ENCODE measurements at regions not wholly inside any gene's neighbourhood (a gene's known extent, or its start where the extent isn't known, plus 50 kb on each side); places are given as distances from the start of the nearest gene placed in this dataset.

- Histone ChIP-seq H3K9me2 (replicated peaks; ENCODE audit: low read length) (no peaks in the 10 kb centered on the region), H3K27me3 (ENCODE audit: low read length) (no peaks in the 10 kb centered on the region), H3K4me3 (ENCODE audit: low read length) (no peak overlapping the region), H3F3A (ENCODE audit: low read length, unreplicated experiment) (no peaks in the 10 kb centered on the region), H3K4me1 (ENCODE audit: insufficient read depth, low read length) (no peaks in the 10 kb centered on the region), H3K9me3 (ENCODE audit: low read length) (peaks cover 27% of the 10 kb centered on the region), H3K4me2 (ENCODE audit: low read length) (no peak overlapping the region), H2AFZ (ENCODE audit: low read length) (no peak overlapping the region), H3K9ac (ENCODE audit: low read length) (no peak overlapping the region), H3K79me2 (ENCODE audit: low read length) (no peaks in the 10 kb centered on the region), H3K36me3 (ENCODE audit: low read depth, low read length) (no peaks in the 10 kb centered on the region), H3K27ac (ENCODE audit: low read length) (no peak overlapping the region), H4K20me1 (ENCODE audit: low read length) (no peaks in the 10 kb centered on the region)
- BruUV-seq (replicated peaks): no TSS peak
- ChIA-PET POLR2A (ENCODE audit: unreplicated experiment) (no interaction called here), CTCF (no interaction called here)
- intact Hi-C loops (cut with micrococcal nuclease): no loop called here
- ATAC-seq (no peak), DNase-seq (no peak)
- TF ChIP-seq CTCF (conservative IDR thresholded peaks at IDR 0.05; ENCODE audit: low read depth, low read length) (no peak), EZH2 (IDR thresholded peaks at IDR 0.05; ENCODE audit: low read length, unreplicated experiment) (no peak), EZH2phosphoT487 (IDR thresholded peaks at IDR 0.05; ENCODE audit: borderline replicate concordance, low read length) (no peak)
Observed at GRCh38 chr11:115052601-115053000, 374.3 kb downstream of the NXPE2 start.

GRCh38 chr11:115054570-115055538 lies 376.5 kb downstream of the NXPE2 start:
- no peaks in the 10 kb centered on the region for H3K27me3 ChIP-seq (ENCODE audit: low read length)
- no peaks in the 10 kb centered on the region for H4K20me1 ChIP-seq (ENCODE audit: low read length)
- H3K79me2 ChIP-seq (ENCODE audit: low read length): no peaks in the 10 kb centered on the region
- ATAC-seq (no peak), DNase-seq (no peak)
- no peaks in the 10 kb centered on the region for H3K9me2 ChIP-seq (replicated peaks; ENCODE audit: low read length)
- no peak overlapping the region for H3K4me2 ChIP-seq (ENCODE audit: low read length)
- H2AFZ ChIP-seq (ENCODE audit: low read length): no peak overlapping the region
- H3K4me1 ChIP-seq (ENCODE audit: insufficient read depth, low read length): no peaks in the 10 kb centered on the region
- H3K4me3 ChIP-seq (ENCODE audit: low read length): no peak overlapping the region
- BruUV-seq (replicated peaks): no TSS peak
- H3K9ac ChIP-seq (ENCODE audit: low read length): no peak overlapping the region
- ChIA-PET POLR2A (ENCODE audit: unreplicated experiment) (no interaction called here), CTCF (no interaction called here)
- TF ChIP-seq EZH2 (IDR thresholded peaks at IDR 0.05; ENCODE audit: low read length, unreplicated experiment) (no peak), CTCF (conservative IDR thresholded peaks at IDR 0.05; ENCODE audit: low read depth, low read length) (no peak), EZH2phosphoT487 (IDR thresholded peaks at IDR 0.05; ENCODE audit: borderline replicate concordance, low read length) (no peak)
- intact Hi-C loops (cut with micrococcal nuclease): no loop called here
- H3F3A ChIP-seq (ENCODE audit: low read length, unreplicated experiment): no peaks in the 10 kb centered on the region
- H3K27ac ChIP-seq (ENCODE audit: low read length): no peak overlapping the region
- H3K9me3 ChIP-seq (ENCODE audit: low read length): peaks cover 31% of the 10 kb centered on the region
- H3K36me3 ChIP-seq (ENCODE audit: low read depth, low read length): no peaks in the 10 kb centered on the region

- Histone ChIP-seq H2AFZ (ENCODE audit: low read length) (no peak overlapping the region), H3K4me2 (ENCODE audit: low read length) (no peak overlapping the region), H3K27ac (ENCODE audit: low read length) (no peak overlapping the region), H3F3A (ENCODE audit: low read length, unreplicated experiment) (no peaks in the 10 kb centered on the region), H3K4me1 (ENCODE audit: insufficient read depth, low read length) (no peaks in the 10 kb centered on the region), H3K4me3 (ENCODE audit: low read length) (no peak overlapping the region), H3K9me2 (replicated peaks; ENCODE audit: low read length) (no peaks in the 10 kb centered on the region), H3K9me3 (ENCODE audit: low read length) (peaks cover 31% of the 10 kb centered on the region), H3K36me3 (ENCODE audit: low read depth, low read length) (no peaks in the 10 kb centered on the region), H4K20me1 (ENCODE audit: low read length) (no peaks in the 10 kb centered on the region), H3K9ac (ENCODE audit: low read length) (no peak overlapping the region), H3K27me3 (ENCODE audit: low read length) (no peaks in the 10 kb centered on the region), H3K79me2 (ENCODE audit: low read length) (no peaks in the 10 kb centered on the region)
- ChIA-PET CTCF (no interaction called here), POLR2A (ENCODE audit: unreplicated experiment) (no interaction called here)
- DNase-seq (no peak), ATAC-seq (no peak)
- BruUV-seq (replicated peaks): no TSS peak
- TF ChIP-seq EZH2 (IDR thresholded peaks at IDR 0.05; ENCODE audit: low read length, unreplicated experiment) (no peak), EZH2phosphoT487 (IDR thresholded peaks at IDR 0.05; ENCODE audit: borderline replicate concordance, low read length) (no peak), CTCF (conservative IDR thresholded peaks at IDR 0.05; ENCODE audit: low read depth, low read length) (no peak)
- intact Hi-C loops (cut with micrococcal nuclease): no loop called here
Observed at GRCh38 chr11:115056514-115056913, 378.2 kb downstream of the NXPE2 start.

Measured in PC-3 (cell line).